HG03469 (cell line): ENCODE measurements at regions not wholly inside any gene's neighbourhood (a gene's known extent, or its start where the extent isn't known, plus 50 kb on each side); places are given as distances from the start of the nearest gene placed in this dataset.
"Not testable (repeated sequence)": the region's sequence is repeated elsewhere in the genome, so short reads cannot be mapped to it uniquely, and the experiment has no call there.

Experiments
- ATAC-seq: cut with Tn5 transposase; IDR thresholded peaks from one replicate; pipeline ENCODE4 v1.9.1; 2021; ENCODE audit warnings: mild to moderate bottlenecking, moderate library complexity, moderate number of reproducible peaks; ENCODE audit not compliant: unreplicated experiment

GRCh38 chr9:74066605-74067004, 430.5 kb upstream of the RORB start:
- ATAC-seq, result no peak

- ATAC-seq, result no peak
Measured at GRCh38 chr9:74071502-74071901, 425.6 kb upstream of the RORB start.

GRCh38 chr9:74073897-74074296, 423.2 kb upstream of the RORB start:
- no peak for ATAC-seq

GRCh38 chr9:74078647-74079046, 418.5 kb upstream of the RORB start:
- ATAC-seq, result no peak

- ATAC-seq, result not testable (repeated sequence)
Measured at GRCh38 chr9:74080652-74081051, 416.5 kb upstream of the RORB start.

DNA sequence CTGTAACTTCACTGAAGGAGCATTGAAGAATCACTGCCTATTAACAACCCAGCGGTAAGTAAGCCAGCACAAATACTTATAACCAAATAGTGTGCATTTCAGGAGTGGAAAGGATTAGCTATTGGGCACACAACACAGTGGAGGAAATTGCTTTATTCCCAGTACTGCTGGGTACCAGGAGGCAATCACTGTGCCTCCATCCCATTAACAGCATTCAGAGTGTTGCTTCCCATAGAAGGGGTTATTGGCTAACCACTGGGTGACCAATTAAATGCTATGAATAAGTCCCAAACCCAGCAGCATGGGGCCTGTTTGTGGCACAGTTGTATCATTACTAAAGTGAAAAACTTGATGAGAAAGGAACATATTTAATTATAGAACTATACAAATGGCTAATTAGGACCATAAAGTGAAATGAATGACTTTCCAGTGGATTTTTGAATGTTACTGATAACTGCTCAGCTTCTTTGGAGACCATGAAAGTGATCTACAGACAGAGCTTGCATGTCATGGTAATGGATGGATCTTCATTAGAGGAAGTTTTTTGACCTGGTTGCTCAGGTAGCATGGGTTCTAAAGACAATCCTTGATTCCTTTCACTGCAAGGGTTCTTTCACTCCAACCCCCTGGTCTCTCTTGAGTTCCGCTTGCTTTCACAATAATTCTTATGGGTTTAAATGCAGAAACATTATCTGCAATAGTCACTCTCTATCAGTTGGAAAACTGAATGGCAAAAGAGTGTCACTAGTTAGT, 413.3 kb upstream of the RORB start:
- no peak for ATAC-seq

DNA sequence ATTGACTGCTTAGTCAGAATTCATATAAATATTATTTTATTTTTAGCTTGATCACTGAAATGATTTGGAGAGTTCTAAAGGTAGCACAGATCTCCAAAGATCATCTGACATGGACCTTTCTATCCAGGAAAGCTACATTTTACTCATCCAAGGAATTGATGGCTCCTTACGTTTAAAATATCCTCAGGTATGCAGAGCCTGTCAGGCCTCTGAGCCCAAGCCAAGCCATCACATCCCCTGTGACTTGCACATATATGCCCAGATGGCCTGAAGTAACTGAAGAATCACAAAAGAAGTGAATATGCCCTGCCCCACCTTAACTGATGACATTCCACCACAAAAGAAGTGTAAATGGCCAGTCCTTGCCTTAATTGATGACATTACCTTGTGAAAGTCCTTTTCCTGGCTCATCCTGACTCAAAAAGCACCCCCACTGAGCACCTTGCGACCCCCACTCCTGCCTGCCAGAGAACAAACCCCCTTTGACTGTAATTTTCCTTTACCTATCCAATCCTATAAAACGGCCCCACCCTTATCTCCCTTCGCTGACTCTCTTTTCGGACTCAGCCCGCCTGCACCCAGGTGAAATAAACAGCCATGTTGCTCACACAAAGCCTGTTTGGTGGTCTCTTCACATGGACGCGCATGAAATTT, 411.6 kb upstream of the RORB start:
- not testable (repeated sequence) for ATAC-seq

GRCh38 chr9:74090921-74091320, 406.2 kb upstream of the RORB start:
- not testable (repeated sequence) for ATAC-seq

DNA sequence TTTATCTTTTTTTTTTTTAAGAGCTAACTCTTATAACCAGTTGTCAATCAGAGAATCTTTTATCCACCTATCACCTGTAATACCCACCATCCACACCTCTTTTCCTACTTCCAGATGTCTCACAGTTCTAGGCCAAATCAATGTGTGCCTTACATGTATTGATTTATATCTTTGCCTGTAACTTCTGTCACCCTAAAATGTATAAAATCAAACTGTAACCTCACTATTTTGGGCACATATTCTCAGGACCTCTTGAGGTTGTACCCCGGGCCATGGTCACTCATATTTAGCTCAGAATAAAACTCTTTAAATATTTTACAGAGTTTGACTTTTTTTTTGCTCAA, 404.7 kb upstream of the RORB start:
- no peak for ATAC-seq

- not testable (repeated sequence) for ATAC-seq
Measured at GRCh38 chr9:74094037-74094436, 403.1 kb upstream of the RORB start.

DNA sequence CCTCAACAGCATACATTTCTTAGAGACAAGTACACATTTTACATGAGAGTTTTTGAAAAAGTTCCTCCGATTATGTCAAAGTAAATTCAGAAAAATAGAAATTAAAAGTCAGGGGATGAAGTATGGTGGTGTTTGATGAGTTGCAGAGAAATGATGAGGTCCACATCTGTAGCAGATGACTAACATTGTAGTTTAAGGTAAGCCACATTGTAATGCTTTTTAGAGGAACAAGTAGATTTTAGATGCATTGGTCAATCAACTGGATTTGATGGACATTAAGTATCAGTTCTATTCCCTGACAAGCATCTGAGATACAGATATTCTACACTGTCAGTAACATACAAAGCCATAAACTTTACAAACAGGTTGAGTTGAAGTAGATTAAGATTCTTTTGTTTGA, 402.4 kb upstream of the RORB start:
- no peak for ATAC-seq

GRCh38 chr9:74095925-74096324, 401.2 kb upstream of the RORB start:
- no peak for ATAC-seq

DNA sequence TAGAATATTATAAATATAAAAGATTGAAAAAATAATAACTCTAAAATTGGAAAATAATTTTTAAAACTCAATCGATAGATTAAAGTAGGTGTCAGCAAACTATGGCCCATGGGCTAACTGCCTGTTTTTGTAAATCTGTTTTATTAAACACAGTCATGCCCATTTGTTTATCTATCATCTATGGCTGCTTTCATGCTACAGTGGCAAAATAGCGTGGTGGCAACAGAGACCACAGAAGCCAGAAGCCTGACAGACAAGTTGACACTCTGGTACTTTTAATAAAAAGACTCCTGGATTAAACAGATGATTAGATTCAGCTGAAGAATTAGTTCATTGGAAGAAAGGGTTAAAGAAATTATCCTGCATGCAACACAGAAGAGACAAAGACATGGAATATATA, 400.7 kb upstream of the RORB start:
- no peak for ATAC-seq

GRCh38 chr9:74100042-74100441, 397.1 kb upstream of the RORB start:
- ATAC-seq, result no peak

- ATAC-seq, result not testable (repeated sequence)
Measured at GRCh38 chr9:74102148-74102547, 395.0 kb upstream of the RORB start.

GRCh38 chr9:74102702-74103101, 394.4 kb upstream of the RORB start:
- ATAC-seq, result no peak

DNA sequence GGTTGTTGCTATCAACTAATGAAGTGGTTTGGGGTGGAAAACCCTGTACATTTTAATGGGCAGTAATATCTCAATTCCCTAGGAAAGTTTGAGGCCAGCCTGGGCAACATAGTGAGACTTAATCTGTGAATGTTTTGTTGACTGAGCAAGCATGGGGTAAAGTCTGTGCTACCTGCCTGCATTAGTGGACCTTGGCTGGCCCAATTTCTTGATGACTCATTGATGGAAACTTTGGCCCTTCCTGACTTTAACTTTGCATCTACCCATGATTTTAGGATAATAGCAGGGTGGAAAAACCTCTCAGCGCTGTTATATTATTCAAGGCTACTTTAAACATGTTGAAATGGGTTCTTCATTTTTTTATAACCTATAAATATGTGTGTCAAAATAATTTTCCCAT, 389.4 kb upstream of the RORB start:
- no peak for ATAC-seq

- no peak for ATAC-seq
Measured at GRCh38 chr9:74115976-74116375, 381.2 kb upstream of the RORB start.

- no peak for ATAC-seq
Measured at GRCh38 chr9:74117151-74117550, 380.0 kb upstream of the RORB start.

GRCh38 chr9:74117731-74118130, 379.4 kb upstream of the RORB start:
- no peak for ATAC-seq

- ATAC-seq, result no peak
Measured at GRCh38 chr9:74120061-74120460, 377.1 kb upstream of the RORB start.

DNA sequence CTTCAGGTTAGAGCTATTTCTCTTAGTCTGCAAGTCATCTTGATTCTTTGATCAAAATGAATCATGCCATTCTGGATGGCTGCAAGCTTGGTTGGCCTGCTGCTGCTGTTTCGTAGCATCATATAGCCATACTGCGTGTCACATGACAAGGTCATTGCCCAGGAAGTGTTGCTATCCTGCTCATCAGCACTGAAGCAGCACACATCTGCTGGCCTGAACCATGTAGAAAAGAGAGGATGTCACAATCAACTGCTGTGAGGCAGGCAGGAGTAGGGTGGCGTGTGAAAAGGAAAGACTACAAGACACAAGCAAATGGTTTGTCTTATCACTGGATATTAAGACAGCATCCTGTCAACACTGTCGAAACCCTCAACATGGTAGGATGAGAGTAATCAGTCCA, 376.7 kb upstream of the RORB start:
- no peak for ATAC-seq

GRCh38 chr9:74122216-74122615, 374.9 kb upstream of the RORB start:
- ATAC-seq, result no peak
